Osteoblast (primary cell): ENCODE measurements at regions not wholly inside any gene's neighbourhood (a gene's known extent, or its start where the extent isn't known, plus 50 kb on each side); places are given as distances from the start of the nearest gene placed in this dataset.
A peak's percentile ranks its signal among the peaks of the same experiment; 100 is the strongest.

Source experiments
- DNase-seq: peaks from one replicate; pipeline ENCODE4 v3.0.0; 2011; ENCODE audit warnings: low spot score, mixed read lengths; ENCODE audit not compliant: insufficient read length; ENCODE audit errors: missing footprints
- H2AFZ ChIP-seq: 2 replicates; pipeline ENCODE4 v1.6.0; 2011; ENCODE audit warnings: mild to moderate bottlenecking, low read length
- H3K27ac ChIP-seq: 2 replicates; pipeline ENCODE4 v1.5.1; 2011; ENCODE audit warnings: mild to moderate bottlenecking, low read depth, low read length, moderate library complexity
- H3K27me3 ChIP-seq: 2 replicates; pipeline ENCODE4 v1.6.0; 2012; ENCODE audit warnings: mild to moderate bottlenecking, control low read depth, inconsistent platforms, low read length, moderate library complexity; ENCODE audit not compliant: insufficient read depth
- H3K36me3 ChIP-seq: 2 replicates; pipeline ENCODE4 v1.5.1; 2011; ENCODE audit warnings: mild to moderate bottlenecking, low read length, control low read depth, moderate library complexity; ENCODE audit not compliant: insufficient read depth
- H3K4me1 ChIP-seq: 2 replicates; pipeline ENCODE4 v1.5.1; 2011; ENCODE audit warnings: mild to moderate bottlenecking, low read length, control low read depth, moderate library complexity; ENCODE audit not compliant: insufficient read depth
- H3K4me2 ChIP-seq: 2 replicates; pipeline ENCODE4 v1.6.0; 2011; ENCODE audit warnings: mild to moderate bottlenecking, low read length; ENCODE audit not compliant: insufficient read depth
- H3K4me3 ChIP-seq: fragments of 200-600 bp; sonication (generic); 3 replicates; pipeline ENCODE4 v1.5.1; 2012; ENCODE audit warnings: mild to moderate bottlenecking, low read length, inconsistent platforms; ENCODE audit not compliant: insufficient read depth
- H3K79me2 ChIP-seq: 2 replicates; pipeline ENCODE4 v1.6.0; 2012; ENCODE audit warnings: mild to moderate bottlenecking, low read length, control low read depth, inconsistent platforms; ENCODE audit not compliant: insufficient read depth
- H3K9me3 ChIP-seq: 2 replicates; pipeline ENCODE4 v1.5.1; 2011; ENCODE audit warnings: low read depth, low read length, control low read depth
- H4K20me1 ChIP-seq: 2 replicates; pipeline ENCODE4 v1.6.0; 2012; ENCODE audit warnings: mild to moderate bottlenecking, low read length, control low read depth; ENCODE audit not compliant: insufficient read depth
- TF ChIP-seq, protein P1 (sequence below): IDR thresholded peaks from 2 replicates; pipeline ENCODE4 v1.5.1; 2011; ENCODE audit warnings: mild to moderate bottlenecking, low read depth, low read length, moderate library complexity; ENCODE audit errors: extremely low read depth

DNA sequence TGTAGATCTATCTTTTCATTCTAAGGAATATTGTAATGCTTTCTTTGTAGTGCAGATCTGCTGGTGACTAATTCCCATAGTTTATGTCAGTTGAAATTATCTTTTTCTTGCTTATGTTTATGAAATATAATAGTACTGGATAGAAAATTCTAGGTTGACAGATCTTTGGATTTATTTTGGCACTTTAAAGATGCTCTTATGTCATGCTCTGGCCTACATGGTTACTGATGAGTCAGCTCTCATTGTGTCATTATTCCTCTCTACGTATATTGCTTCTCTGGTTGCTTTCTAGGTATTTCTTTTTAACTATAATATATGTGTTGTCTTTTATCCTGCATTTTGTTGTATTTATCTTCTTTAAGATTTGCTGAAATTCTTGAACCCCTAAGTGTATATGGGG is 955.5 kb upstream of the CHORDC1 start:
- Histone ChIP-seq H3K4me1 (no peaks in the 10 kb centered on the region), H3K9me3 (no peaks in the 10 kb centered on the region), H2AFZ (no peak overlapping the region), H3K27me3 (no peaks in the 10 kb centered on the region), H3K27ac (no peak overlapping the region), H4K20me1 (no peaks in the 10 kb centered on the region), H3K4me2 (no peak overlapping the region), H3K4me3 (no peak overlapping the region), H3K36me3 (no peaks in the 10 kb centered on the region), H3K79me2 (no peaks in the 10 kb centered on the region)
- TF ChIP-seq, protein P1, sequence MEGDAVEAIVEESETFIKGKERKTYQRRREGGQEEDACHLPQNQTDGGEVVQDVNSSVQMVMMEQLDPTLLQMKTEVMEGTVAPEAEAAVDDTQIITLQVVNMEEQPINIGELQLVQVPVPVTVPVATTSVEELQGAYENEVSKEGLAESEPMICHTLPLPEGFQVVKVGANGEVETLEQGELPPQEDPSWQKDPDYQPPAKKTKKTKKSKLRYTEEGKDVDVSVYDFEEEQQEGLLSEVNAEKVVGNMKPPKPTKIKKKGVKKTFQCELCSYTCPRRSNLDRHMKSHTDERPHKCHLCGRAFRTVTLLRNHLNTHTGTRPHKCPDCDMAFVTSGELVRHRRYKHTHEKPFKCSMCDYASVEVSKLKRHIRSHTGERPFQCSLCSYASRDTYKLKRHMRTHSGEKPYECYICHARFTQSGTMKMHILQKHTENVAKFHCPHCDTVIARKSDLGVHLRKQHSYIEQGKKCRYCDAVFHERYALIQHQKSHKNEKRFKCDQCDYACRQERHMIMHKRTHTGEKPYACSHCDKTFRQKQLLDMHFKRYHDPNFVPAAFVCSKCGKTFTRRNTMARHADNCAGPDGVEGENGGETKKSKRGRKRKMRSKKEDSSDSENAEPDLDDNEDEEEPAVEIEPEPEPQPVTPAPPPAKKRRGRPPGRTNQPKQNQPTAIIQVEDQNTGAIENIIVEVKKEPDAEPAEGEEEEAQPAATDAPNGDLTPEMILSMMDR, result no peak
- DNase-seq, result no peak

DNA sequence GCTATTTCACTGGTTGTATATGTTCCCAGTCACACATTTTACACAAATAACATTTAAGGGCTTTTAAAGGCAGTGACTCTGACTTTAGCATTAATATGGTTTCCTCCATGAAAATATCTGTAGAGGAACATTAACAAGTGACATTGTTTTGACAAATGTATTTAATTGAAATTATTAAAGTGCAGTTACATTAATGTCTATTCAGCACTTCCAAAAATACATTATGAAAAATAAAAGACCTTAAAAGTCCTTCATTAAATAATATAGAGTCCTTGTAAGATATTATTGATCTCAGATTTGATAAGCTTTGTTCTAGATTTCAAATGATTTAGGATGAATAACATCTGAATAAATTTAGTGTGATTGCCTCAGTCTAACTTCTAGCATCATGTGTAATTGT is 951.9 kb upstream of the CHORDC1 start:
- H4K20me1 ChIP-seq, result no peaks in the 10 kb centered on the region
- no peak for DNase-seq

DNA sequence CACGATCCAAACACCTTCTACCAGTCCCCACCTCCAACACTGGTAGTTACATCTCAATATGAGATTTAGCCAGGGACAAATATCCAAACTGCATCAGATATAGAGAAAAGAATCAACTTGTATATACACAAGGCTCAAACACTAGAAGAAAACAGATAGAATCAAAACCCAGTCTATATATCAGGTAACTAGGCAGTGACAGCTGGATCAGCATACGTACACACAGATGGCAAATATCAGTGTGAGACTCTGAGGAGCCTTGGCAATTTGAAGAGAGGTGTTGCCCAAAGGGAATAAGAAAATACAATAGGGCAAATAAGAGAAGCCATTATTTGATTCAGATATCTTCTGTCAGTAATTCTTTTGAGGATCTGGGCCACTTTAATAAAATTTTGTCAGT is 951.3 kb upstream of the CHORDC1 start:
- Histone ChIP-seq H4K20me1 (no peaks in the 10 kb centered on the region), H3K36me3 (no peaks in the 10 kb centered on the region), H3K9me3 (no peaks in the 10 kb centered on the region), H3K4me3 (no peak overlapping the region), H2AFZ (no peak overlapping the region), H3K4me2 (no peak overlapping the region), H3K79me2 (no peaks in the 10 kb centered on the region), H3K4me1 (no peaks in the 10 kb centered on the region), H3K27me3 (no peaks in the 10 kb centered on the region), H3K27ac (no peak overlapping the region)
- TF ChIP-seq, protein P1, result no peak
- DNase-seq, result peak; percentile 8

More for the DNA sequence above, 951.9 kb upstream of the CHORDC1 start:
- Histone ChIP-seq H3K4me3 (no peak overlapping the region), H3K27me3 (no peaks in the 10 kb centered on the region), H3K9me3 (no peaks in the 10 kb centered on the region), H2AFZ (no peak overlapping the region), H3K79me2 (no peaks in the 10 kb centered on the region), H3K36me3 (no peaks in the 10 kb centered on the region), H3K27ac (no peak overlapping the region), H3K4me2 (no peak overlapping the region), H3K4me1 (no peaks in the 10 kb centered on the region)
- TF ChIP-seq, protein P1, result no peak

DNA sequence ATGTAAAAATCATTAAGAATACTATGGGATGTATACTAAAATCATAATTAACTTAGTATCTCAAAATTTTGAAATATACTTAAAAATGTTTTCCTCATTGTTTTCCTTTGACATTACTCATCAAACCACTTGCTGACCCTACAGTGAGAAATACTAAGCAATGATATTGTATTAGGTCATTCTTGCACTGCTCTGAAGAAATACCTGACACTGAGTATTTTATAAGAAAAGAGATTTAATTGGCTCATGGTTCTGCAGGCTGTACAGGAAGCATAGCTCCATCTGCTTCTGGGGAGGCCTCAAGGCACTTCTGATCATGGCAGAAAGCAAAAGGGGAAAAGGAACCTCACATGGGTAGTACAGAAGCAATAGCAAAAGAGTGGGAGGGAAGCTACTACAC is 950.9 kb upstream of the CHORDC1 start:
- H3K36me3 ChIP-seq, result no peaks in the 10 kb centered on the region
- no peak overlapping the region for H3K27ac ChIP-seq
- H3K4me2 ChIP-seq, result no peak overlapping the region
- no peaks in the 10 kb centered on the region for H3K4me1 ChIP-seq
- DNase-seq, result no peak
- H3K79me2 ChIP-seq, result no peaks in the 10 kb centered on the region
- TF ChIP-seq, protein P1, result no peak
- H3K27me3 ChIP-seq, result no peaks in the 10 kb centered on the region
- H3K4me3 ChIP-seq, result no peak overlapping the region
- H2AFZ ChIP-seq, result no peak overlapping the region
- H3K9me3 ChIP-seq, result no peaks in the 10 kb centered on the region
- no peaks in the 10 kb centered on the region for H4K20me1 ChIP-seq
